ENCODE measurements at regions not wholly inside any gene's neighbourhood (a gene's known extent, or its start where the extent isn't known, plus 50 kb on each side); places are given as distances from the start of the nearest gene placed in this dataset.

GRCh38 chrX:131789664-131790063, 233.4 kb upstream of the STK26 start:
- Histone ChIP-seq H3K36me3 (ENCODE audit: insufficient read depth, low read length, poor library complexity, severe bottlenecking) (no peaks in the 10 kb centered on the region), H3K27ac (ENCODE audit: low read depth, low read length, poor library complexity, severe bottlenecking) (no peak overlapping the region), H3K4me1 (ENCODE audit: insufficient read depth, low read length, poor library complexity, severe bottlenecking) (no peaks in the 10 kb centered on the region), H3K9me3 (ENCODE audit: low read depth, low read length, poor library complexity, severe bottlenecking) (no peaks in the 10 kb centered on the region), H3K27me3 (replicated peaks; ENCODE audit: insufficient read depth, low read depth, low read length, poor library complexity) (no peaks in the 10 kb centered on the region), H3K4me3 (ENCODE audit: low read depth, low read length, poor library complexity, severe bottlenecking) (no peak overlapping the region)
- DNase-seq (ENCODE audit: low spot score) = no peak
- intact Hi-C loops (cut with micrococcal nuclease; ENCODE audit: unreplicated experiment) = no loop called here
- ChIA-PET POLR2A (ENCODE audit: low non-redundant PET) (no interaction called here), CTCF (no interaction called here)
- no TSS peak for BruUV-seq (replicated peaks)
- TF ChIP-seq, protein P1, sequence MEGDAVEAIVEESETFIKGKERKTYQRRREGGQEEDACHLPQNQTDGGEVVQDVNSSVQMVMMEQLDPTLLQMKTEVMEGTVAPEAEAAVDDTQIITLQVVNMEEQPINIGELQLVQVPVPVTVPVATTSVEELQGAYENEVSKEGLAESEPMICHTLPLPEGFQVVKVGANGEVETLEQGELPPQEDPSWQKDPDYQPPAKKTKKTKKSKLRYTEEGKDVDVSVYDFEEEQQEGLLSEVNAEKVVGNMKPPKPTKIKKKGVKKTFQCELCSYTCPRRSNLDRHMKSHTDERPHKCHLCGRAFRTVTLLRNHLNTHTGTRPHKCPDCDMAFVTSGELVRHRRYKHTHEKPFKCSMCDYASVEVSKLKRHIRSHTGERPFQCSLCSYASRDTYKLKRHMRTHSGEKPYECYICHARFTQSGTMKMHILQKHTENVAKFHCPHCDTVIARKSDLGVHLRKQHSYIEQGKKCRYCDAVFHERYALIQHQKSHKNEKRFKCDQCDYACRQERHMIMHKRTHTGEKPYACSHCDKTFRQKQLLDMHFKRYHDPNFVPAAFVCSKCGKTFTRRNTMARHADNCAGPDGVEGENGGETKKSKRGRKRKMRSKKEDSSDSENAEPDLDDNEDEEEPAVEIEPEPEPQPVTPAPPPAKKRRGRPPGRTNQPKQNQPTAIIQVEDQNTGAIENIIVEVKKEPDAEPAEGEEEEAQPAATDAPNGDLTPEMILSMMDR (conservative IDR thresholded peaks at IDR 0.05; ENCODE audit: low read depth, low read length) = no peak
- TF ChIP-seq EZH2 (IDR thresholded peaks at IDR 0.05; ENCODE audit: borderline replicate concordance, low read depth, low read length, poor library complexity, severe bottlenecking) = no peak

DNA sequence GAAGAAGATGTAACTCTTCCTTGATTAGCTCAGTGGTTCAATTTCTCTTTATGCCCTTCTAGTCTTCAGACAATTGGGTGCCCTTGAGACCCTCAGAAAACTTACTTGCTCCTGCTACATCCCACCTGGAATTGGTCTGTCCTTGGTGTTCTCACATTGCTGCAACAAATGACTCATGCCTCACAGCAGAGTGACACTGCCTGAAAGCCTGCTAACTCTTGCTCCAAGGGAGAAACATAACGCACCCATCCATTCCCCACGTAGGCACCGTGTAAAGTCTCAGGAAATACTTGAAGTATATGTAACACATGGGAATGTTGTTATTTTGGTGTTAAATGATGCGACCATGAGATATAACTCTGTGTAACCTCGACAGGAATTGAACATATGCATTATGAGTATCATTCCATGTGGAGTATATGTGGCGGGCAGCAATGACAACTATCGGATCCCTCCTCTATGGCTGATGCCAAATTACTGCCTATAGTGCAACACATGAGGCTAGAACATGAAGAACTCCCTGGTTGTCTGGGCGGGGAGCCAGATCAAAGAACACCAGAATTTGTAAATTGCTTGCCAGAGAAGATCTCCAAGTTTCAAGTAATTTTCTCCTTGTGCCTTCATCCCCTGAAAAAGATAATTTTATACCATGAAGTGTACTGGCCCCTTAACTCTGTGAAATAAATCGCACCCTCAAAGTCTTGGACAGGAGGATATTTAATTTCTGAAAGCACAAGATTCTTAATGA, 231.3 kb upstream of the STK26 start:
- Histone ChIP-seq H3K4me3 (ENCODE audit: low read depth, low read length, poor library complexity, severe bottlenecking) (peak overlapping the region; percentile 40), H3K9me3 (ENCODE audit: low read depth, low read length, poor library complexity, severe bottlenecking) (no peaks in the 10 kb centered on the region), H3K4me1 (ENCODE audit: insufficient read depth, low read length, poor library complexity, severe bottlenecking) (no peaks in the 10 kb centered on the region), H3K27ac (ENCODE audit: low read depth, low read length, poor library complexity, severe bottlenecking) (no peak overlapping the region), H3K27me3 (replicated peaks; ENCODE audit: insufficient read depth, low read depth, low read length, poor library complexity) (no peaks in the 10 kb centered on the region), H3K36me3 (ENCODE audit: insufficient read depth, low read length, poor library complexity, severe bottlenecking) (no peaks in the 10 kb centered on the region)
- no peak for DNase-seq (ENCODE audit: low spot score)
- intact Hi-C loops (cut with micrococcal nuclease; ENCODE audit: unreplicated experiment) = loop anchor here (1.0 to 2.0 kb wide), 2 partner anchors 39 to 62 kb away; no protein-coding TSS in a partner anchor
- ChIA-PET CTCF (no interaction called here), POLR2A (ENCODE audit: low non-redundant PET) (no interaction called here)
- no TSS peak for BruUV-seq (replicated peaks)
- TF ChIP-seq EZH2 (IDR thresholded peaks at IDR 0.05; ENCODE audit: borderline replicate concordance, low read depth, low read length, poor library complexity, severe bottlenecking) = no peak
- TF ChIP-seq, protein P1 (conservative IDR thresholded peaks at IDR 0.05; ENCODE audit: low read depth, low read length) = no peak

- TF ChIP-seq, protein P1 (conservative IDR thresholded peaks at IDR 0.05; ENCODE audit: low read depth, low read length) = peak; percentile 53
- TF ChIP-seq EZH2 (IDR thresholded peaks at IDR 0.05; ENCODE audit: borderline replicate concordance, low read depth, low read length, poor library complexity, severe bottlenecking) = no peak
- no peaks in the 10 kb centered on the region for H3K36me3 ChIP-seq (ENCODE audit: insufficient read depth, low read length, poor library complexity, severe bottlenecking)
- no peaks in the 10 kb centered on the region for H3K27me3 ChIP-seq (replicated peaks; ENCODE audit: insufficient read depth, low read depth, low read length, poor library complexity)
- H3K4me1 ChIP-seq (ENCODE audit: insufficient read depth, low read length, poor library complexity, severe bottlenecking) = no peaks in the 10 kb centered on the region
- intact Hi-C loops (cut with micrococcal nuclease; ENCODE audit: unreplicated experiment) = loop anchor here (1.0 to 2.0 kb wide), 2 partner anchors 40 to 63 kb away; no protein-coding TSS in a partner anchor
- peak; percentile 90 for DNase-seq (ENCODE audit: low spot score)
- H3K9me3 ChIP-seq (ENCODE audit: low read depth, low read length, poor library complexity, severe bottlenecking) = no peaks in the 10 kb centered on the region
- CTCF ChIA-PET = no interaction called here
- peak overlapping the region; percentile 40 for H3K4me3 ChIP-seq (ENCODE audit: low read depth, low read length, poor library complexity, severe bottlenecking)
- peak overlapping the region; percentile 46 for H3K27ac ChIP-seq (ENCODE audit: low read depth, low read length, poor library complexity, severe bottlenecking)
- POLR2A ChIA-PET (ENCODE audit: low non-redundant PET) = no interaction called here
- BruUV-seq (replicated peaks) = no TSS peak
Observed at GRCh38 chrX:131792356-131792749, 230.7 kb upstream of the STK26 start.
